ENCODE measurements at regions not wholly inside any gene's neighbourhood (a gene's known extent, or its start where the extent isn't known, plus 50 kb on each side); places are given as distances from the start of the nearest gene placed in this dataset.

GRCh38 chr2:121120991-121121390 is 164.0 kb downstream of the TFCP2L1 start:
- Mint-ChIP-seq H3K27me3 (peaks cover 6% of the 10 kb centered on the region), H3K4me1 (no peaks in the 10 kb centered on the region), H3K27ac (no peak overlapping the region), H3K4me3 (no peak overlapping the region), H3K9me3 (no peaks in the 10 kb centered on the region), H3K36me3 (no peaks in the 10 kb centered on the region)

- H3K4me3 Mint-ChIP-seq = no peak overlapping the region
- H3K36me3 Mint-ChIP-seq = no peaks in the 10 kb centered on the region
- H3K27ac Mint-ChIP-seq = no peak overlapping the region
- peaks cover 6% of the 10 kb centered on the region for H3K27me3 Mint-ChIP-seq
- H3K9me3 Mint-ChIP-seq = no peaks in the 10 kb centered on the region
- no peaks in the 10 kb centered on the region for H3K4me1 Mint-ChIP-seq
Observed at GRCh38 chr2:121121661-121122060, 163.3 kb downstream of the TFCP2L1 start.

- H3K36me3 Mint-ChIP-seq = no peaks in the 10 kb centered on the region
- H3K27ac Mint-ChIP-seq = no peak overlapping the region
- H3K9me3 Mint-ChIP-seq = no peaks in the 10 kb centered on the region
- H3K4me3 Mint-ChIP-seq = no peak overlapping the region
- H3K27me3 Mint-ChIP-seq = peaks cover 6% of the 10 kb centered on the region
- H3K4me1 Mint-ChIP-seq = no peaks in the 10 kb centered on the region
Observed at GRCh38 chr2:121123268-121123667, 161.7 kb downstream of the TFCP2L1 start.

- Mint-ChIP-seq H3K27me3 (peaks cover 6% of the 10 kb centered on the region), H3K27ac (no peak overlapping the region), H3K36me3 (no peaks in the 10 kb centered on the region), H3K4me3 (no peak overlapping the region), H3K9me3 (no peaks in the 10 kb centered on the region), H3K4me1 (no peaks in the 10 kb centered on the region)
Observed at GRCh38 chr2:121124330-121124729, 160.7 kb downstream of the TFCP2L1 start.

- Mint-ChIP-seq H3K4me3 (no peak overlapping the region), H3K27me3 (peaks cover 6% of the 10 kb centered on the region), H3K4me1 (no peaks in the 10 kb centered on the region), H3K9me3 (no peaks in the 10 kb centered on the region), H3K36me3 (no peaks in the 10 kb centered on the region), H3K27ac (peak overlapping the region; percentile 27)
Observed at GRCh38 chr2:121125350-121125749, 159.7 kb downstream of the TFCP2L1 start.

GRCh38 chr2:121128741-121129659 is 156.0 kb downstream of the TFCP2L1 start:
- H3K9me3 Mint-ChIP-seq = no peaks in the 10 kb centered on the region
- H3K27me3 Mint-ChIP-seq = peaks cover 2% of the 10 kb centered on the region
- no peak overlapping the region for H3K27ac Mint-ChIP-seq
- no peaks in the 10 kb centered on the region for H3K36me3 Mint-ChIP-seq
- no peaks in the 10 kb centered on the region for H3K4me1 Mint-ChIP-seq
- no peak overlapping the region for H3K4me3 Mint-ChIP-seq

- Mint-ChIP-seq H3K36me3 (no peaks in the 10 kb centered on the region), H3K4me3 (no peak overlapping the region), H3K27ac (no peak overlapping the region), H3K4me1 (no peaks in the 10 kb centered on the region), H3K27me3 (peaks cover 1% of the 10 kb centered on the region), H3K9me3 (no peaks in the 10 kb centered on the region)
Observed at GRCh38 chr2:121129692-121130091, 155.3 kb downstream of the TFCP2L1 start.

GRCh38 chr2:121130301-121130850 is 154.6 kb downstream of the TFCP2L1 start:
- H3K27me3 Mint-ChIP-seq = peaks cover 1% of the 10 kb centered on the region
- no peaks in the 10 kb centered on the region for H3K36me3 Mint-ChIP-seq
- H3K4me3 Mint-ChIP-seq = no peak overlapping the region
- no peak overlapping the region for H3K27ac Mint-ChIP-seq
- no peaks in the 10 kb centered on the region for H3K9me3 Mint-ChIP-seq
- no peaks in the 10 kb centered on the region for H3K4me1 Mint-ChIP-seq

GRCh38 chr2:121131375-121131774 is 153.6 kb downstream of the TFCP2L1 start:
- Mint-ChIP-seq H3K27me3 (peaks cover 1% of the 10 kb centered on the region), H3K36me3 (no peaks in the 10 kb centered on the region), H3K9me3 (no peaks in the 10 kb centered on the region), H3K4me3 (no peak overlapping the region), H3K4me1 (no peaks in the 10 kb centered on the region), H3K27ac (no peak overlapping the region)

- Mint-ChIP-seq H3K27me3 (peaks cover 1% of the 10 kb centered on the region), H3K4me3 (no peak overlapping the region), H3K27ac (no peak overlapping the region), H3K4me1 (no peaks in the 10 kb centered on the region), H3K36me3 (no peaks in the 10 kb centered on the region), H3K9me3 (no peaks in the 10 kb centered on the region)
Observed at GRCh38 chr2:121132054-121132761, 152.8 kb downstream of the TFCP2L1 start.

- no peaks in the 10 kb centered on the region for H3K9me3 Mint-ChIP-seq
- H3K27me3 Mint-ChIP-seq = peaks cover 1% of the 10 kb centered on the region
- no peaks in the 10 kb centered on the region for H3K4me1 Mint-ChIP-seq
- H3K36me3 Mint-ChIP-seq = no peaks in the 10 kb centered on the region
- peak overlapping the region; percentile 36 for H3K27ac Mint-ChIP-seq
- H3K4me3 Mint-ChIP-seq = no peak overlapping the region
Observed at GRCh38 chr2:121132762-121133107, 152.3 kb downstream of the TFCP2L1 start.

GRCh38 chr2:121133551-121134319 is 151.3 kb downstream of the TFCP2L1 start:
- Mint-ChIP-seq H3K36me3 (no peaks in the 10 kb centered on the region), H3K27ac (no peak overlapping the region), H3K4me3 (no peak overlapping the region), H3K9me3 (no peaks in the 10 kb centered on the region), H3K27me3 (peaks cover 3% of the 10 kb centered on the region), H3K4me1 (no peaks in the 10 kb centered on the region)

- Mint-ChIP-seq H3K27me3 (peaks cover 3% of the 10 kb centered on the region), H3K4me3 (no peak overlapping the region)
Observed at GRCh38 chr2:121134728-121135127, 150.3 kb downstream of the TFCP2L1 start.

GRCh38 chr2:121135168-121135853 is 149.7 kb downstream of the TFCP2L1 start:
- Mint-ChIP-seq H3K36me3 (no peaks in the 10 kb centered on the region), H3K4me3 (no peak overlapping the region), H3K27ac (no peak overlapping the region), H3K4me1 (no peaks in the 10 kb centered on the region), H3K27me3 (peaks cover 3% of the 10 kb centered on the region), H3K9me3 (no peaks in the 10 kb centered on the region)

More at GRCh38 chr2:121134728-121135127, 150.3 kb downstream of the TFCP2L1 start:
- Mint-ChIP-seq H3K4me1 (no peaks in the 10 kb centered on the region), H3K9me3 (no peaks in the 10 kb centered on the region), H3K36me3 (no peaks in the 10 kb centered on the region), H3K27ac (no peak overlapping the region)

- H3K4me3 Mint-ChIP-seq = no peak overlapping the region
- no peak overlapping the region for H3K27ac Mint-ChIP-seq
- peaks cover 3% of the 10 kb centered on the region for H3K27me3 Mint-ChIP-seq
- no peaks in the 10 kb centered on the region for H3K4me1 Mint-ChIP-seq
- H3K9me3 Mint-ChIP-seq = no peaks in the 10 kb centered on the region
- H3K36me3 Mint-ChIP-seq = no peaks in the 10 kb centered on the region
Observed at GRCh38 chr2:121136323-121136722, 148.7 kb downstream of the TFCP2L1 start.
